ENCODE measurements at regions not wholly inside any gene's neighbourhood (a gene's known extent, or its start where the extent isn't known, plus 50 kb on each side); places are given as distances from the start of the nearest gene placed in this dataset.
"Not testable (repeated sequence)": the region's sequence is repeated elsewhere in the genome, so short reads cannot be mapped to it uniquely, and the experiment has no call there.

DNA sequence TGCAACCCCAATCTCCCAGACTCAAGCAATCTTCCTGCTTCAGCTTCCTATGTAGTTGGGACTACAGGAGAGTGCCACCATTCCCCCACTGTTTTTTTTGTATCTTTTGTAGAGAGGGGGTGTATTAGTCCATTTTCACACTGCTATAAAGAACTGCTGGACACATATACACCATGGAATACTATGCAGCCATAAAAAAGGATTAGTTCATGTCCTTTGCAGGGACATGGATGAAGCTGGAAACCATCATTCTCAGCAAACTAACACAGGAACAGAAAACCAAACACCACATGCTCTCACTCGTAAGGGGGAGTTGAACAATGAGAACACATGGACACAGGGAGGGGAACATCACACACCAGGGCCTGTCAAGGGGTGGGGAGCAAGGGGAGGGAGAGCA lies 58.1 kb upstream of the HMGB1 start:
- TF ChIP-seq ZNF384 (IDR thresholded peaks at IDR 0.05); NFRKB (IDR thresholded peaks at IDR 0.05); ELF4 (IDR thresholded peaks at IDR 0.05); LEF1 (IDR thresholded peaks at IDR 0.05; ENCODE audit: borderline replicate concordance); HDGF (IDR thresholded peaks at IDR 0.05; ENCODE audit: borderline replicate concordance); FOXA1 (IDR thresholded peaks at IDR 0.05): not testable (repeated sequence)

Data from HEK293T (cell line).